Activated CD4-positive, alpha-beta T cell treated with anti-CD3 and anti-CD28 coated beads for 36 hours (primary cell): ENCODE measurements at regions not wholly inside any gene's neighbourhood (a gene's known extent, or its start where the extent isn't known, plus 50 kb on each side); places are given as distances from the start of the nearest gene placed in this dataset.
"Not testable (repeated sequence)": the region's sequence is repeated elsewhere in the genome, so short reads cannot be mapped to it uniquely, and the experiment has no call there.

Experiments
- ATAC-seq: fragments of 200-7000 bp; cut with Tn5 transposase; one replicate; pipeline ENCODE4 v1.10.0; 2021; ENCODE audit warnings: mild to moderate bottlenecking, moderate library complexity
- CTCF ChIA-PET: fragments of 350-600 bp; sonication (Branson Sonifier 250); formaldehyde crosslinking; loops from one replicate; lab custom pipeline; 2021; ENCODE audit warnings: antibody characterized with exemption; lab: Charles Lee
- POLR2A ChIA-PET: fragments of 350-600 bp; sonication (Branson Sonifier 250); formaldehyde crosslinking; loops from one replicate; lab custom pipeline; 2021; ENCODE audit warnings: antibody characterized with exemption, inconsistent platforms; lab: Charles Lee
- DNase-seq: peaks from one replicate; pipeline ENCODE4 v3.0.0-alpha.2; 2020
- H3K27ac Mint-ChIP-seq: one replicate; pipeline ENCODE4 v1.8.0; 2021; ENCODE audit warnings: mixed read lengths
- H3K27me3 Mint-ChIP-seq: one replicate; pipeline ENCODE4 v1.8.0; 2021; ENCODE audit warnings: mixed read lengths
- H3K36me3 Mint-ChIP-seq: one replicate; pipeline ENCODE4 v1.8.0; 2021; ENCODE audit warnings: low read depth, mixed read lengths
- H3K4me1 Mint-ChIP-seq: one replicate; pipeline ENCODE4 v1.8.0; 2021; ENCODE audit warnings: mixed read lengths
- H3K4me3 Mint-ChIP-seq: one replicate; pipeline ENCODE4 v1.8.0; 2021; ENCODE audit warnings: mild to moderate bottlenecking, moderate library complexity, mixed read lengths
- H3K9me3 Mint-ChIP-seq: one replicate; pipeline ENCODE4 v1.8.0; 2021; ENCODE audit warnings: low read depth, mixed read lengths
- intact Hi-C, 2 experiments: fragments of 100-400 bp; cut with DNase I in 1 of 2; cut with micrococcal nuclease in 1 of 2; formaldehyde crosslinking; loops; one replicate each; pipeline versions ENCODE4 v1.14.2 to v1.15.1; 2022 to 2024; cut with DNase I, micrococcal nuclease

DNA sequence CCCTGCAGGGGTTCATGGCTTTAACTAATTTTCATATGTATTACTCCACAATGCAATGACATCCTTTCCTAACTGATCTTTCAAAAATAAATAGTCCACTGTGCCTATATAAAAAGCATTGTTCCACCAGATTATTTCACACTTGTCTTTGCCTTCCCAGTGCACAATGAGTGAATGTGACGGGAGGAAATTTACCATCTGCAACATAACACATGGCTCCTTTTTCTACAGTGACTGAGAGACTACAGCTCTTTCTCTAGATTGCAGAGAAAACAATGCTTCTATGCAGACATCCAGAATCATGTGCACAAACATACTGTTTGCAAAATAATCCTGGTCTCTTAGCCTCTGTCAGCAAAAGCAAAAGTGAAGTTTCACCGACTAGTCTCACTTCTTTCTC is 483.7 kb upstream of the PIK3R1 start:
- peaks cover 5% of the 10 kb centered on the region for H3K27me3 Mint-ChIP-seq

DNA sequence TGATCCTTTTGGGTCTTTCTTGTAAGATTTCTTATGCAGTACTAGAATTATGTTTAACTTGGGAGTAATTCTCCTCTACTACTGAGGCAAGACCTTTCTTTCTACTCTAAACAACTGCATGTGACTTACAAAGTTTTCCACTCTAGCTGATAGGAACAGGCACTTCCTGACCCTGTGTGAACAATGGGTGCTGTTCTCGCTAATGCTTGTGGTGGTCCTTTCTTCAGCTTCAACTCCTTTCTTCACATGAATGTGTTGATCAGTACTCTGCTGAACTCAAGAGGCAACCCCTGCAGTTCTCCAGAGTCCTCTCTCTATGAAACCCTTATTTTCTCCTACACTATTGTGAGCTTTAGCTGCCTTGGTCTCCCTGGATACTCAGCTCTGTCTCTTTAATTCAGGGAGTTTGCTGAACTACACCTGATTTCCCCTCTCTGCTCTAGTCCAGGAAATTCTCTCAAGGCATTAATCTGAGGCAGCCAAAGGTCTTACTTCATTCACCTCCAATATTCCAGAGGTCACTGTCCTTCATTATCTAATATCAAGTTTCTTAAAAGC is 484.6 kb upstream of the PIK3R1 start:
- Mint-ChIP-seq H3K4me3 (no peak overlapping the region), H3K9me3 (no peaks in the 10 kb centered on the region), H3K27ac (no peak overlapping the region), H3K36me3 (no peaks in the 10 kb centered on the region), H3K4me1 (peaks cover 2% of the 10 kb centered on the region), H3K27me3 (peaks cover 7% of the 10 kb centered on the region)
- CTCF ChIA-PET, result interaction anchor here (0.6 kb wide), 1 partner anchor 121 kb away, joined by 3 read pairs; no protein-coding TSS in a partner anchor
- ATAC-seq (no peak), DNase-seq (no peak)
- intact Hi-C loops, result no loop called here
- POLR2A ChIA-PET, result no interaction called here

More for the DNA sequence above, 483.7 kb upstream of the PIK3R1 start:
- Mint-ChIP-seq H3K36me3 (no peaks in the 10 kb centered on the region), H3K4me1 (peaks cover 2% of the 10 kb centered on the region), H3K9me3 (peaks cover 2% of the 10 kb centered on the region), H3K27ac (no peak overlapping the region), H3K4me3 (no peak overlapping the region)
- intact Hi-C loops, result no loop called here
- ChIA-PET POLR2A (no interaction called here), CTCF (no interaction called here)
- ATAC-seq (no peak), DNase-seq (no peak)

DNA sequence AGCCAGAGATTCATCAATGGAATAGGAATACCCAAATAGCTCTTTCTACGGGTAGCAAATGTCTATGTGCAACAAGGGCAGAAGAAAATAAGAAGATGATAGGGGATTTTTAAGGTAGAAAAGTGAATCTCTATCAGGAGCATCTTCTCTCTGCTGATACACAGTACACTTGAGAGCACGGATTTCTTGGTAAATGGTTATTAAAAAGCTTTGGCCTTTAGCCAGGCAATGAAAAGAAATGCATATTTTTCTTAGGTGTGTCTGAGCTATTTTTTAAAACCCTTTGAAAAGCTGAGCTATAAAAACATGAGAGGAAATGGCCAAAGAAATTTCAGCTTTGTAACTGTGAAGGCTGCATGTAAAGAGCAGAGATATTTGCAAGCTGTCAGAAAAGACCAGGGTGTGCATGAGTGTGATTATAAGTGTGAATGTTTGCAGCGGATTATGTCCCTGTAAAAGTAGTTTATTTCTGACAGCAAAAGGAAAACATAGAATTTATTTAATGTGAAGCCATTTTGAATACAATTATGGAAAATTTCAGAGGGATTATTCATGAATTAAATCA is 487.1 kb upstream of the PIK3R1 start:
- DNase-seq (no peak), ATAC-seq (no peak)
- no peaks in the 10 kb centered on the region for H3K36me3 Mint-ChIP-seq
- ChIA-PET CTCF (interaction anchor here (0.6 kb wide), 1 partner anchor 1605 kb away, joined by 4 read pairs; no protein-coding TSS in a partner anchor), POLR2A (interaction anchor here (0.5 kb wide), 1 partner anchor 45 kb away, joined by 11 read pairs; no protein-coding TSS in a partner anchor)
- H3K27ac Mint-ChIP-seq, result no peak overlapping the region
- no peaks in the 10 kb centered on the region for H3K4me1 Mint-ChIP-seq
- no peak overlapping the region for H3K4me3 Mint-ChIP-seq
- H3K9me3 Mint-ChIP-seq, result no peaks in the 10 kb centered on the region
- peaks cover 2% of the 10 kb centered on the region for H3K27me3 Mint-ChIP-seq
- intact Hi-C loops, result loop anchor here in 1 of 2 experiments (10.0 kb wide), 1 partner anchor 484 kb away; no protein-coding TSS in a partner anchor

DNA sequence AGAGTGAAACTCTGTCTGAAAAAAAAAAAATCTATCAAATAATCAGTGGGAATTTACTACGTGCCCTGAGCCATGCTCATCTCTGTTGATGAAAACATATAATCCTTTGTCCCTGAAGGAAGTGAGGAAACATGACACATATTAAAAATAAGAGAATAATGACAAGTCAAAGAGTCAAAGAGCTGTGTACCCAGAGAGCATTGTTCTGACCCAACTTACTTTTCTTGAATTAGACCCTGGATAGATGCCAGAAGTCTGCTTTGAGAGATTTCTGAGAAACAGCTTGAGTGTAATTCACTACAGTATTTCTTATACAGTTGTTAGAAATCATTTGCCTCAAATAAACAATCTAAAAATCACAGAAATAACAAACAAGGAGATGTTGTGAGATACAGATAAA is 490.0 kb upstream of the PIK3R1 start:
- H3K27me3 Mint-ChIP-seq, result peaks cover 2% of the 10 kb centered on the region
- H3K27ac Mint-ChIP-seq, result no peak overlapping the region
- CTCF ChIA-PET, result no interaction called here
- no peaks in the 10 kb centered on the region for H3K4me1 Mint-ChIP-seq
- no peak overlapping the region for H3K4me3 Mint-ChIP-seq
- ATAC-seq (no peak), DNase-seq (no peak)
- POLR2A ChIA-PET, result no interaction called here
- H3K36me3 Mint-ChIP-seq, result no peaks in the 10 kb centered on the region
- H3K9me3 Mint-ChIP-seq, result no peaks in the 10 kb centered on the region
- intact Hi-C loops, result loop anchor here in 1 of 2 experiments (10.0 kb wide), 1 partner anchor 481 kb away; no protein-coding TSS in a partner anchor

DNA sequence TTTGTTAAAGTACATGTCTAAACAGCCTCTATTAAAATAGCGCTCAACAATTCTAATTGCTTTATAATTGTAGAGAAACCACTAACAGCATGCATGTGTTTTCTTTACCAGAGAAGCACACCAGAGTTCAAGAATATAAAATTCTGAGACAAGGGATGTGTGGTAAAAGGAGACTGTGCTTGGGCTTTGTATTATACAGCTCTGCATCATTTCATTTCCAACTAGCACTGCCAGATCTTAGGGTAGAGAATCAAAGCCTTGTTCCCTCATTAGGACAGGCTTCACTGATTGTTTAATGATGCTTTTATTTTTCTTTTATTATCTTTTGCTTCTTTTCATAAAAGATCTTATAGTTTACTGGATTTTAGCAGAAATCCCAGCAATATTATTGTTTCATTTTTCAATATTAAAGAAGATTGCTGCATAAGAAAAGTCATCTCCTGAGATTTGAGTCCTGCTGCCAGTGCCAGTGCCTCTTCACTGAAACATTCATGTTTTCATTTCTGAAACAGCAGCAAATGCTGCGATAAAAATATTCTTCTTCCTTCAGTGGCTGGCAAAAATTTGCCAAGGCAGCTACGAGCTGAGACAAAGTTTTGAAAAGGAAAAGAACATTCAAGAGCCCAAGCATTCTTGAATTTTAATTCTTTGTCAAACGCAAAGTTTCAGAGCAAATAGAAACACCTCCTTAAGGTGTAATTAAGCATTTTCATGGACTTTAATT is 491.0 kb upstream of the PIK3R1 start:
- H3K27ac Mint-ChIP-seq, result no peak overlapping the region
- CTCF ChIA-PET, result no interaction called here
- ATAC-seq (no peak), DNase-seq (no peak)
- intact Hi-C loops, result loop anchor here in 1 of 2 experiments (10.0 kb wide), 1 partner anchor 480 kb away; no protein-coding TSS in a partner anchor
- H3K4me3 Mint-ChIP-seq, result no peak overlapping the region
- POLR2A ChIA-PET, result no interaction called here
- no peaks in the 10 kb centered on the region for H3K36me3 Mint-ChIP-seq
- peaks cover 2% of the 10 kb centered on the region for H3K27me3 Mint-ChIP-seq
- no peaks in the 10 kb centered on the region for H3K9me3 Mint-ChIP-seq
- H3K4me1 Mint-ChIP-seq, result no peaks in the 10 kb centered on the region

DNA sequence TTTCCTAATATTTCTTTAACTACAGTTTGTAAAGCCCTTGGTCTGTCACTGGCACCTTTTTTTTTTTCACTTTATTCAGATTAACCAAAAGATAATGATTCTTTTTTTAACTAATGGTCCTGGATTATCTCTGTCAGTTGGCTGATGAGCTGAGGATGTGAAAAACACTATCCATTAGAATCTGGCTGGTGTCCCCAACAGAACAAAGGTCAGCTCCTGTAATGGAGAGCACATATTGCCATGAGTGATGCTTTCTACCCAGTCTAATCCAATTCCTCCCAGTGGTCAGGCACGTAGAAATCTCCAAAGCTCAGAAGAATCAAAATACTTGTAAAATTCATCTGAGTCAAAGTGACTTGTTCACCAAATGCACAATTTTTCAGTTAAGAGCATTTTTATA is 491.7 kb upstream of the PIK3R1 start:
- H3K4me1 Mint-ChIP-seq, result no peaks in the 10 kb centered on the region
- no peak overlapping the region for H3K27ac Mint-ChIP-seq

DNA sequence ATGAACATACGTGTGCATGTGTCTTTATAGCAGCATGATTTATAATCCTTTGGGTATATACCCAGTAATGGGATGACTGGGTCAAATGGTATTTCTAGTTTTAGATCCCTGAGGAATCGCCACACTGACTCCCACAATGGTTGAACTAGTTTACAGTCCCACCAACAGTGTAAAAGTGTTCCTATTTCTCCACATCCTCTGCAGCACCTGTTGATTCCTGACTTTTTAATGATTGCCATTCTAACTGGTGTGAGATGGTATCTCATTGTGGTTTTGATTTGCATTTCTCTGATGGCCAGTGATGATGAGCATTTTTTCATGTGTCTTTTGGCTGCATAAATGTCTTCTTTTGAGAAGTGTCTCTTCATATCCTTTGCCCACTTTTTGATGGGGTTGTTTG is 493.0 kb upstream of the PIK3R1 start:
- DNase-seq, H3K9me3 Mint-ChIP-seq, H3K4me1 Mint-ChIP-seq, H3K27ac Mint-ChIP-seq, H3K36me3 Mint-ChIP-seq, POLR2A ChIA-PET, CTCF ChIA-PET, ATAC-seq, H3K27me3 Mint-ChIP-seq, H3K4me3 Mint-ChIP-seq: not testable (repeated sequence)
- intact Hi-C loops, result loop anchor here in 1 of 2 experiments (10.0 kb wide), 1 partner anchor 478 kb away; no protein-coding TSS in a partner anchor

More for the DNA sequence above, 491.7 kb upstream of the PIK3R1 start:
- DNase-seq (no peak), ATAC-seq (no peak)
- Mint-ChIP-seq H3K4me3 (no peak overlapping the region), H3K27me3 (peaks cover 2% of the 10 kb centered on the region), H3K9me3 (no peaks in the 10 kb centered on the region), H3K36me3 (no peaks in the 10 kb centered on the region)
- CTCF ChIA-PET, result no interaction called here
- intact Hi-C loops, result loop anchor here in 1 of 2 experiments (10.0 kb wide), 1 partner anchor 479 kb away; no protein-coding TSS in a partner anchor
- POLR2A ChIA-PET, result no interaction called here

DNA sequence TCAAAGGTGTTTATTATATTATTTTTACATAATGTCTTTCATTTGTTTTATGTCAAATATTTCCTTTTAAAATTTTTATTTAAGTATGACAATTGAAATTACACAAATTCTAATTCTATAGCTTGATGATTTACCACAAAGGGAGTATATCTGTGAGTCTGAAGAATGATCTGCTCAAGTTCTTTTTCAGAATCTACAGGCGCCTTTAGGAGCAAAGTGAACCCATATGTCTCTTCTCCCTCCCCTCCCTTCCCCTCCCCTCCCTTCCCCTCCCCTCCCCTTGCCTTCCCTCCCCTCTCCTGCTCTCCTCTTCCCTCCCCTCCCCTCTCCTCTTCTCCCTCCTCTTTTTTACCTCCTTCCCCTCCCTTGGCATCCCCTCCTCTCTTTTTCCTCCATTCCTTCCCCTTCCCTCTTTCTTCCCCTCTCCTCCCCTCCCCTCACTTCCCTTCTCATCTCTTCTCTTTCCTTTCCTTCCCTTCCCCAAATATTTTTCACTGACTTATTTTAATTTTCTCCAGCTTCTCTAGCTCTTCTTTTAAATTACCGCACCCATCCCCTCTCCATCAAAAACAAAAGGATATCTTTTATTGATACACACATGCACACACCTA is 495.3 kb upstream of the PIK3R1 start:
- ATAC-seq (no peak), DNase-seq (no peak)
- Mint-ChIP-seq H3K27ac (no peak overlapping the region), H3K4me3 (no peak overlapping the region), H3K27me3 (no peaks in the 10 kb centered on the region), H3K4me1 (no peaks in the 10 kb centered on the region), H3K9me3 (no peaks in the 10 kb centered on the region), H3K36me3 (no peaks in the 10 kb centered on the region)
- ChIA-PET CTCF (interaction anchor here (0.8 kb wide), 1 partner anchor 9 kb away, joined by 4 read pairs; no protein-coding TSS in a partner anchor), POLR2A (no interaction called here)
- intact Hi-C loops, result loop anchor here in 1 of 2 experiments (10.0 kb wide), 1 partner anchor 475 kb away; no protein-coding TSS in a partner anchor

DNA sequence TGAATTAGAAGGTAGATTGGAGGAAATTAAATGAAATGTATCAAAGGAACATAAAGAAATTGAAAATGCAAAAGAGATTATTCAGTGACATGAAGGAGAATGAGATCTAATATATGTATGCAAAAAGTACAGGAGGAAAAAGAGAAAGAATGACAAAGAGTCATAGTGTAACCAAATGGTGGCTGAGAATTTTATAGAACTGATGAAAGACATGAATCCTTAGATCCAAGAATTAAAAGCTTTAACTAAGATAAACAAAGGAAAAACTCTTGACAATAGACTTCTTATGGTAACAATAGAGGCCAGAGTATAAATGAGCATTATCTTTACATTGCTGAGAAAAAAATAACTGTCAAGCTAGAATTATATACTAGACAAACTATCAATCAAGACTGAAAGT is 505.4 kb upstream of the CD180 start:
- no peaks in the 10 kb centered on the region for H3K4me1 Mint-ChIP-seq
- intact Hi-C loops, result no loop called here
- H3K36me3 Mint-ChIP-seq, result no peaks in the 10 kb centered on the region
- no peak overlapping the region for H3K4me3 Mint-ChIP-seq
- CTCF ChIA-PET, result no interaction called here
- peaks cover 2% of the 10 kb centered on the region for H3K27me3 Mint-ChIP-seq
- POLR2A ChIA-PET, result no interaction called here
- no peak overlapping the region for H3K27ac Mint-ChIP-seq
- peaks cover 16% of the 10 kb centered on the region for H3K9me3 Mint-ChIP-seq
- DNase-seq (no peak), ATAC-seq (no peak)

DNA sequence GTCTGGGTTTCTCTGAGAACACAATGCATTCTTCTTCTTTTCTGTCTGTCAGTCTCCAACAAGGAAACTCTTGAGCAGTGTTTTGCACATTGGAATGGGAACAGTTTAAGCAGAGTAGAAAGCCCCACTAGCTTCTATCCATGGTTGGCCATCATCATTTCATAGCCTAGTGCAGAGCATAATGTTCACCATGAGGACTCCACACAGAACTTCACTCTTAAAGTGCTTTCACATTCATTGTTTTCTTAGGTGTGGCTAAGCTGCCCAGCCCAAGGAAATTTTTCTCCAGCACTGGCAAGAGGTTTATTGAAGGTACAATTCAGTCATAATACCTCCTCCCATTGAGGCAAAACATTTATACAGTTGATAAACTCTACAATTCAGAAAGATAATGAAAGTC is 503.0 kb upstream of the CD180 start:
- DNase-seq, result no peak
- H3K27ac Mint-ChIP-seq, result no peak overlapping the region
- H3K9me3 Mint-ChIP-seq, result peaks cover 14% of the 10 kb centered on the region
- H3K36me3 Mint-ChIP-seq, result no peaks in the 10 kb centered on the region
- no peak overlapping the region for H3K4me3 Mint-ChIP-seq
- peaks cover 2% of the 10 kb centered on the region for H3K27me3 Mint-ChIP-seq
- CTCF ChIA-PET, result no interaction called here
- intact Hi-C loops, result no loop called here
- ATAC-seq, result no peak
- POLR2A ChIA-PET, result no interaction called here
- no peaks in the 10 kb centered on the region for H3K4me1 Mint-ChIP-seq

DNA sequence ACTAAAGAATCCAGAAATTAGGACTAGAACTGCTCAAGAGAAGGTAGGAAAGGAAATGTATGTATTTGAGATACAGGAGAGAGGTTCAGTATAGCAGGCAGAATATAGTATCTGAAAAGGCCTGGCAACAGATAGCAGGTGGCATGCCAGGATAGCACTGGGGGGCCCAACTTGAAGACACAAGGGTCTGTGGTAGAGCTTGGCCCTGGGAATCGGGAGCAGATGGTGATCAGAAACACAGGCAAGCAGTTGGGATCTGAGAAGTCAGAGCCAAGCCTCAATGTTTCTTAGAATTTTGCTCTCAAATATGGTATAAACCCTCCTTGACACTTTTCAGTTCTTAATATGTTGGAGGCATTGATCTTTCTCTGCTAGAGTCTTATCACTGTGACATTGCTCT is 499.8 kb upstream of the CD180 start:
- no peak overlapping the region for H3K27ac Mint-ChIP-seq

More for the DNA sequence above, 499.8 kb upstream of the CD180 start:
- H3K36me3 Mint-ChIP-seq, result no peaks in the 10 kb centered on the region
- ChIA-PET CTCF (no interaction called here), POLR2A (no interaction called here)
- DNase-seq, result no peak
- H3K4me3 Mint-ChIP-seq, result no peak overlapping the region
- no peaks in the 10 kb centered on the region for H3K4me1 Mint-ChIP-seq
- no peaks in the 10 kb centered on the region for H3K9me3 Mint-ChIP-seq
- H3K27me3 Mint-ChIP-seq, result peaks cover 2% of the 10 kb centered on the region
- ATAC-seq, result no peak
- intact Hi-C loops, result no loop called here
